ENCODE measurements at regions not wholly inside any gene's neighbourhood (a gene's known extent, or its start where the extent isn't known, plus 50 kb on each side); places are given as distances from the start of the nearest gene placed in this dataset.
A peak's percentile ranks its signal among the peaks of the same experiment; 100 is the strongest.
"Not testable (repeated sequence)": the region's sequence is repeated elsewhere in the genome, so short reads cannot be mapped to it uniquely, and the experiment has no call there.

DNA sequence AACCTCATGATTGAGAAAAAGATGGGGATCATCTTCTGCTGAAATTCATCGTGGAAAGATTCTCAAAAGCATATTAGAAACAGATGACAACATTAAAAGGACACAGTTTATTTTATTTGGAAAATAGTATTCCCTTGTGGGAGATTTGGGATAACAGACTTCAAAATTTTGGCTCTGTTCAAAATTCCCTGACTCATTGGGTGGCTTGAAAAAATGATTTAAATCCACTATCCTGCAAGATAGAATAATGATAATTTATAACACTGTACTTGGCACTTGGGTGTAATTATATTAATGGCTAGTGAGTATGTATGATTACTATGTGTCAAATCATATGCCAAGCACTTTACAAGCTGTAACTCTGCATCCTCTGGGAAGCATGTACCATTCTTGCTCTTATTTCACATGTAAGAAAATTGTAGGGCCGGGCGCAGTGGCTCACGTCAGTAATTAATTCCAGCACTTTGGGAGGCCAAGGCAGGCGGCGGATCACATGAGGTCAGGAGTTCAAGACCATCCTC lies 128.8 kb downstream of the LMNTD1 start:
- no peak for FAIRE-seq

DNA sequence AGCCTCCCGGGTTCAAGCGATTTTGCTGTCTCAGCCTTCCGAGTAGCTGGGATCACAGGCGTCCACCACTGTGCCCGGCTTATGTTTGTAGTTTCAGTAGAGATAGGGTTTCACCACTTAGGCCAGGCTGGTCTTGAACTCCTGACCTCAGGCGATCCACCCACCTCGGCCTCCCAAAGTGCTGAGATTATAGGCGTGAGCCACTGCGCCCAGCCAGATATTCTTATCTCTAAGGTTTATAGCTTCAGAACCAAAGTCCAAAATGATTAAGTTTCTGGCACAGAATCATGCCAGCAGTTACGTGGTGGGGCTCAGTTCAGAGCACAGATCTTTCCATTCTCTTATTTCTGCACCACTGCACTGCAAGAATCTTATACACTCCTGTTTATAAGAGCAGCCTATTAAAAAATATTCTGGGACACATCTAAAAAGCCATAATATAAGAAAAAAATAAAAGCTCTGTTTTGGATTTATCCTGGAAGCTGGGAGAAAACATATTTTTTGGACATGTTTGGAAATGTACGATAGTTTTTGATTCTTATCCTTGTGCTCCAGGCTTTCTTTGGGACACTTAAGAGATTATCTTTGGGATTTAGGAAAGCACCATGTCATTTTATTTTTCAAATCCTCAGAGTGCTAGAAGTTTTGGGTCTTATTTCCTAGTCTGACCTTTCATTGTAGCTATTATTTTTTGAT lies 129.6 kb downstream of the LMNTD1 start:
- FAIRE-seq: peak; percentile 94

- FAIRE-seq: no peak
These were observed 130.8 kb downstream of the LMNTD1 start for GRCh38 chr12:25422241-25422640.

GRCh38 chr12:25421651-25422167 lies 131.4 kb downstream of the LMNTD1 start:
- FAIRE-seq: no peak

DNA sequence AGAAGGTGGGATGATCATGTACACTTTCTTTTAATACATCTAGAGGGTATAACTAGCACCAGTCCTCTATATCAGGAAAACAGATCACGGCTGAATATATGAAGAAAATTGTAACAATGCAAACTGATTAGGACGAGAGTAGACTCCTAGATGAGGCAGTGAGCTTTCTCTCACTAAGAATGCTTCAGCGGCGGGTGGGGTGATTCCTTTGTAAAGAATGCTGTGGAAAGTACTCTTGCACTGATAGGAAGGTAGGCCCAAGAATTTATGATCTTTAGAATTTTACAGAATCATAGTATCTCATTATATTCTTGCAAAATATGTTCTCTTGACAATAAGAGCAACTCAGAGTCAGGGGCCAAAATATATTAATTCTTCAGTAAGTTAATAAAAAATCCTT lies 133.0 kb downstream of the LMNTD1 start:
- FAIRE-seq: no peak

GRCh38 chr12:25419595-25419994 lies 133.5 kb downstream of the LMNTD1 start:
- FAIRE-seq: no peak

- FAIRE-seq: peak; percentile 26
These were observed 136.0 kb downstream of the LMNTD1 start for GRCh38 chr12:25417071-25417470.

GRCh38 chr12:25416516-25416915 lies 136.6 kb downstream of the LMNTD1 start:
- FAIRE-seq: no peak

GRCh38 chr12:25415004-25415403 lies 138.1 kb downstream of the LMNTD1 start:
- no peak for FAIRE-seq

DNA sequence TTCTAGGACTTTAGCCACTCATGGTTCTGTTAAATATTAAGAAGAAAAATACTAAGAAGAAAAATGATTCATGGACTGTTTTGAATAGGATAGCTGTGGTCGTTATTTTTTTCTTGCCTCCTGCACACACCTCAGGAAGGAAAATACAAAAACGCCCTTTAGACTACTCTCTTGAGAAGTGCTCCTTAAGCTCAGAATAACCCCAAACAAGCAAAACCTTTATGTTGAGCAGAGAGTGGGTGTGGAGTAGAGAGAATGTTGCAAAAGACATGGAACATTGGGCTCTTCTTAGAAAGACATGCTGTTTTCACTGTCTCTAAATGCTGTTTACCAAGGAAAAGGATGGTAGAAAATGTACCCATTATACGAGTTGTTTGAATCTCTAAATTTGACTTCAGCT lies 140.3 kb downstream of the LMNTD1 start:
- no peak for FAIRE-seq

DNA sequence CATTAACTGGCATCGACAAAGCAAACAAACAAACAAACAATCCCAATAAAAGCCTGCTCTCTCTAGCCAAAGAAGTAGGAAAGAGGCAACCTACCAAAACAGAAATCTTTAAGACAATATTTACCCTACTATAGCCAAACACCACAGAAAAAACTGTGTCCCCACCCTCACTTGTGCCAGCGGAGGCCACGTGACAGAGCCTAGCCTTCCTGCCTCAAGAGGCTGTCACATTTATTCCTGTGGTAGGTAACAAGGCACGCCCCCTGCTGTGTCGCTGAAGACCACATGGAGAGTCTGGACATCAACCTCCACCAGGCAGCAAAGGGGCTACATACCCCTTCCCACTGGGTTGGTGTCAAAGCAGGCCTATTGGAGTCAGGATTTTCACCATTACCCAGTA lies 148.1 kb downstream of the LMNTD1 start:
- no peak for FAIRE-seq

GRCh38 chr12:25401547-25402345 lies 151.0 kb upstream of the KRAS start:
- no peak for FAIRE-seq

DNA sequence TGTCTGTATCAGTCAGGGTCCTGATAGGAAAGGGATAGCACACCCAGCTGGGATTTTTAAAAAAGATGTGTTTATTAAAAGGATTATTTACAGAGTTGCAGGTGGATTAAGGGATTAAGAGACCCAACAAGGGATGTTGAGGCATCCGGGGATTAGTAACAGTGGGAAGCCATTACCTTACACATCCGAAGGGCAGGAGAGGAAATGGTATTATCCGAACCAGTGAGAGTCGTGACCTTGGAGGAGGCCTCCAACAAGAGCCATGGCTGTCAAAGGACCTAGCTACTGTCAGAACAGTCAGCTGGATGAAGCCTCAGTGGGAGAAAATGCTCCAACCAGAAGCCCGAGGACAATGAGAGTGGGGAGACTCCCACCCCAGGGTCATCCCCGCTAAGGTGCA lies 146.3 kb upstream of the KRAS start:
- FAIRE-seq: no peak

GRCh38 chr12:25395227-25395626 lies 144.5 kb upstream of the KRAS start:
- no peak for FAIRE-seq

- not testable (repeated sequence) for FAIRE-seq
These were observed 144.0 kb upstream of the KRAS start for GRCh38 chr12:25394775-25395174.

DNA sequence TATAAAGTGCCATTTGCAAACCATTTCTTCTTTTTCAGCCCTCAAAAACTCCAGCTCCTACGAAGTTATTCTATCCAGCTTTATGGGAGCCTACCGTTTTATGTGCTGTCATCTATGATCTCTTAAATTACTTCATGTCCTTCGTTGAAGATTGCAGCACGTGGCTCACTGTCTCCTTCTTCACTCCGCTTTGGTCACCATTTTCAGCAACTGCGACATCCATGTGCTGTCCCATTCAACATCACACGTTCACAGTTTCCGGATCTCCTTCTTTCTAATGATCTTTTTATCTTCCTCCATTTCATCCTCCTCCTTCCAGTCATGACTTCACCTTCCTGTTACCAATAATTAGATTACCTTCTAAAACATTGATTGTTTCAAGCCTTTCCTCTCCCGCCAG lies 143.3 kb upstream of the KRAS start:
- FAIRE-seq: no peak

DNA sequence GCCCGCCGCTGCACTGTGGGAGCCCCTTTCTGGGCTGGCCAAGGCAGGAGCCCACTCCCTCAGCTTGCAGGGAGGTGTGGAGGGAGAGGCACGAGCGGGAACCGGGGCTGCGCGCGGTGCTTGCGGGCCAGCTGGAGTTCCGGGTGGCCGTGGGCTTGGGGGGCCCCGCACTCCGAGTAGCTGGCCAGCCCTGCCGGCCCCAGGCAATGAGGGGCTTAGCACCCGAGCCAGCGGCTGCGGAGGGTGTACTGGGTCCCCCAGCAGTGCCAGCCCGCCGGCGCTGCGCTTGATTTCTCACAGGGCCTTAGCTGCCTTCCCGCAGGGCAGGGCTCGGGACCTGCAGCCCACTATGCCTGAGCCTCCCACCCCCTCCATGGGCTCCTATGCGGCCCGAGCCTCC lies 140.6 kb upstream of the KRAS start:
- not testable (repeated sequence) for FAIRE-seq

DNA sequence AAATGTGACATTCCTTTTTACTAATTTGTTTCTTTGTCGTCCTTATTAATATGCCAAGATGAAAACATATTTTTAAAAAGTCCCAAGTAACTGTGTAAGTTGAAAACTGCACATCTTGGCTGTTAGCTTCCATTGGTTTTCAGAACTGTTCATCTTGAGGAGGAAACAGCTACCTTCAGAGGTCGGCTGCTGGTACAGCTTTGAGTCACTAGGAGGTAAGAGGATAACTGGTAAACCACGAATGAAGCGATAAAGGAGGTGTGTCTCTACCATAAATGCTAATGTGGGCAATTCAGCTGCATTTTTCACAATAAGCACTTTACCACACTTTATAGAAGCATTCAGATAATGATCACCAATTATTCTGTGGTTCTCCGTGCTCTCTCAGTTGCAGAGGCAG lies 137.5 kb upstream of the KRAS start:
- FAIRE-seq: no peak

DNA sequence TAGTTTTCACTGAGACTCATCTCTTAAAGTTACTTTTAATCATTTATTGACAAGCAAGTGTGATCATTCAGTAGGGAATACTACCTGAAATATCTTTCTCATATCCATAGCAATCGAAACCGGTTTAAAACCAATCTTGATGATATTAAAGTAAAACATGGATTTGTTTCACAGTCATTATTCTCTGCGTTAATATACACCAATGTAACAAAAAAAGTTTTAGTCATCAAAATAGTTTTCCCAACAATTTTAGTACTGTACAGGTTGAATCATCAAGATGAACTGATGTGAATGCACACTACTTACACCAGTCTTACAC lies 137.0 kb upstream of the KRAS start:
- FAIRE-seq: no peak

DNA sequence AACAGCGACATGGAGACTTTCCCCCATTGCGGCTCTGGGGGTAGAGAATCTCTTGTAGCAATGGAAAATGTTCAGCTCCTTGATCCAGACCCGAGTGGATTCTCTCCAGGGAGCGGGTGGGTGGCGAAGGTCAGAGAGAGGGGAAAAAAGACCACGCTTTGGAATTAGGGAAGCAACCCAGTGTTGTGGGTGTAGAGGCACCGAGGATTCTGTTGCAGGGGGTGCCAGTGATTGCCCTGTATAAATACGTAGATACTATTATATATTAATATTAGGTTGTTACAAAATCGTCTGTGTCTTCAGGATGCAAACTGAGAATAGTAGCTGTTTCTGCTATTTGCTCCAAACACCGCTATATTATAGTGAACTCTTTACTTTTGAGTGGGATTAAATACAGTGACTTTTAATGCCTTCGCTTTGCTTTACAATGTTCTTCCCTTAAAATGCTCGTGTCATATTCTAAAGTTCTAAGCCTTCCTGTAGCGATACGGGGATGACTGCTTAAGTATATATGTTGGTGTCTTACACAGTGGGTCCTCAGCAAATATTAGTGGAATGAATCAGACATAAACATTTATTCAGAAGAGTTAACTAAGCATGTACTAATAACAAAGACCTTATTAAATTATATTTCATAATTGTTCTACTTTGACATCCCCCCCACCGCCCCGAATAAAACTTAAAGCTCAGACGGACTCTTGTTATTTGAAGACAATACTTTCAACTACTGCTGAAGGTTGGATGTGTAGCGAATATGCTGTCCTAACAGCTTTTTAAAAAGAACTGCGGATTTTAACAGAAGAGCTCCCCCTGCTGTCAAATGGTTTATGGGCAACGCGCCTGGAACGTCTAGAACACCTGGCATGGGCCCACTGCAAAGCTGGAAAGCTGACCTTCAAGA lies 136.4 kb upstream of the KRAS start:
- FAIRE-seq: peak; percentile 87

DNA sequence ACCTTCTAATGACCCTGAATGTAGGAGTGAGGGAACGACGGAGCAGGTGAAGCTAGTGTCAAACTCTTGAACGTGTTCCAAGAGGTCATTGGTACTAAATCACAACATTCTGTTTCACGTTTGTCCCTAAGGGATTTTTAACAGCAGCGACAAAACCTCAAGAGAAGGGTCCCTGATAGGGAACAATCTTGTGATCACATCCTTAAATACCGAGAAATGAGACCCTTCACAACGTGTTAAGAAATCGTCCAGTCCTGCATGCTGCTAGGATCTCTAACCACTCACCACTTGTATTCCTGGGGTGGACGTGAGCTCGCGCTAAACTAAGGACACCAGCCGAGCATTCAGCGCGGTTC lies 134.1 kb upstream of the KRAS start:
- no peak for FAIRE-seq

DNA sequence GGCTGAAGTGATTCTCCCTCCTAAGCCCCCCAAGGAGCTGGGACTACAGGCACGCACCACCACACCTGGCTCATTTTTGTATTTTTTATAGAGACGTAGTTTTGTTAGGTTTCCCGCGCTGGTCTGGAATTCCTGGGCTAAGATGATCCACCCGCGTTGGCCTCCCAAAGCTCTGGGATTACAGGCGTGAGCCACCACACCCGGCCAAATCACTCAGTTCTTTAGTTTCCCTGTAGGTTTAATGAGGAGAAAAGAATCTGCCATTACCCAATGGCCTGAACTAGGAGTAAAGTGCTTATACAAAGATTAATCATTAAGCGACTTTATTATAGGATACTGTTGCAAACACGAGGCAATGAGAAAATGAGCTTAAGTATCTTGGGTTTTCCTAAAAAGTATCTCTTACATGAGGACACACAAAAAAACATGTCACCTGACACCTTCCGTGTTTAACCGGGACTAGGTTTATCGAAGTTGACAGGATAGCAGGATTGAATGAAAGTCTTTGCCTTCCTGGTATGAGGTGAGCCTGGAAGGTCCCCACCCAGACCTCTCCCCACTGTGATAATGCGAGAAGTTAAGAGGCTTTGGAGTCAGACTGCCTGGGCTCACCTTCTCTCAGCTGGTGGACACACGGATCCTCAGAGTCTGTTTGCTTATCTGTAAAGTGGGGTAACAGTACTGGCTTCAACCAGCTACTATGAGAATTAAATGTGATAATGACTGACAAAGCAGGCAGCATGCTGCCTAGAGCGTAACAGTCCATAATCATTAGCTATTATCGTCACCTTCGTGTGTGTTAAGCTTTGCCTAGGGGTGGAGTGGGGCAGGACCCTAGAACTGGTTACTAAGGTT lies 133.5 kb upstream of the KRAS start:
- FAIRE-seq: no peak

Data from endometrium (tissue), 2 donors.